ENCODE measurements at regions not wholly inside any gene's neighbourhood (a gene's known extent, or its start where the extent isn't known, plus 50 kb on each side); places are given as distances from the start of the nearest gene placed in this dataset.
"Not testable (repeated sequence)": the region's sequence is repeated elsewhere in the genome, so short reads cannot be mapped to it uniquely, and the experiment has no call there.

GRCh38 chr13:61214551-61214950 lies 201.1 kb downstream of the PCDH20 start:
- ATAC-seq: no peak
- TF ChIP-seq ZNF70 (CRISPR knock-in tag; IDR thresholded peaks at IDR 0.05) (no peak), ZNF8 (CRISPR knock-in tag; IDR thresholded peaks at IDR 0.05) (no peak), ZNF565 (CRISPR knock-in tag; conservative IDR thresholded peaks at IDR 0.05; ENCODE audit: low read depth) (no peak), ISL1 (CRISPR knock-in tag; IDR thresholded peaks at IDR 0.05) (no peak), BACH2 (CRISPR knock-in tag; IDR thresholded peaks at IDR 0.05; ENCODE audit: borderline replicate concordance) (no peak)

GRCh38 chr13:61205898-61206297 lies 209.8 kb downstream of the PCDH20 start:
- not testable (repeated sequence) for ATAC-seq

GRCh38 chr13:61204025-61204424 lies 211.6 kb downstream of the PCDH20 start:
- TF ChIP-seq ZFP3 (CRISPR knock-in tag; IDR thresholded peaks at IDR 0.05) (no peak), PPARA (CRISPR knock-in tag; IDR thresholded peaks at IDR 0.05; ENCODE audit: borderline replicate concordance) (no peak), PATZ1 (CRISPR knock-in tag; IDR thresholded peaks at IDR 0.05; ENCODE audit: borderline replicate concordance) (no peak), ESRRG (CRISPR knock-in tag; IDR thresholded peaks at IDR 0.05) (no peak), OSR1 (CRISPR knock-in tag; IDR thresholded peaks at IDR 0.05) (no peak), TOX (CRISPR knock-in tag; IDR thresholded peaks at IDR 0.05; ENCODE audit: borderline replicate concordance) (no peak), BACH2 (CRISPR knock-in tag; IDR thresholded peaks at IDR 0.05; ENCODE audit: borderline replicate concordance) (no peak), ISL1 (CRISPR knock-in tag; IDR thresholded peaks at IDR 0.05) (no peak), RARB (CRISPR knock-in tag; IDR thresholded peaks at IDR 0.05) (no peak), ZC3H10 (CRISPR knock-in tag; IDR thresholded peaks at IDR 0.05) (no peak), ZNF70 (CRISPR knock-in tag; IDR thresholded peaks at IDR 0.05) (no peak), CREB5 (CRISPR knock-in tag; IDR thresholded peaks at IDR 0.05; ENCODE audit: low read depth) (no peak), ZNF8 (CRISPR knock-in tag; IDR thresholded peaks at IDR 0.05) (no peak), ARNTL (CRISPR knock-in tag; IDR thresholded peaks at IDR 0.05; ENCODE audit: borderline replicate concordance, low read depth) (no peak), ZNF565 (CRISPR knock-in tag; conservative IDR thresholded peaks at IDR 0.05; ENCODE audit: low read depth) (no peak), CSDC2 (CRISPR knock-in tag; IDR thresholded peaks at IDR 0.05) (no peak), CSRNP3 (CRISPR knock-in tag; IDR thresholded peaks at IDR 0.05) (no peak), TCF4 (CRISPR knock-in tag; IDR thresholded peaks at IDR 0.05; ENCODE audit: borderline replicate concordance) (no peak), POU6F1 (CRISPR knock-in tag; IDR thresholded peaks at IDR 0.05; ENCODE audit: borderline replicate concordance, low read depth) (no peak)
- ATAC-seq: no peak

GRCh38 chr13:61202042-61202441 lies 213.6 kb downstream of the PCDH20 start:
- ATAC-seq: no peak
- TF ChIP-seq CSDC2 (CRISPR knock-in tag; IDR thresholded peaks at IDR 0.05) (no peak), TSHZ2 (CRISPR knock-in tag; IDR thresholded peaks at IDR 0.05) (no peak), TOX (CRISPR knock-in tag; IDR thresholded peaks at IDR 0.05; ENCODE audit: borderline replicate concordance) (no peak), ZFP30 (CRISPR knock-in tag; IDR thresholded peaks at IDR 0.05) (no peak), ZNF8 (CRISPR knock-in tag; IDR thresholded peaks at IDR 0.05) (no peak), POU6F1 (CRISPR knock-in tag; IDR thresholded peaks at IDR 0.05; ENCODE audit: borderline replicate concordance, low read depth) (no peak), ZC3H10 (CRISPR knock-in tag; IDR thresholded peaks at IDR 0.05) (no peak), GLIS3 (CRISPR knock-in tag; IDR thresholded peaks at IDR 0.05) (no peak), CSRNP3 (CRISPR knock-in tag; IDR thresholded peaks at IDR 0.05) (no peak), ESRRG (CRISPR knock-in tag; IDR thresholded peaks at IDR 0.05) (no peak), RARB (CRISPR knock-in tag; IDR thresholded peaks at IDR 0.05) (no peak), ZFP3 (CRISPR knock-in tag; IDR thresholded peaks at IDR 0.05) (no peak), ZNF565 (CRISPR knock-in tag; conservative IDR thresholded peaks at IDR 0.05; ENCODE audit: low read depth) (no peak)

All from SK-N-SH treated with all-trans-retinoic acid at 6 μM for 48 hours (cell line).